HG03571 (cell line): ENCODE measurements at regions not wholly inside any gene's neighbourhood (a gene's known extent, or its start where the extent isn't known, plus 50 kb on each side); places are given as distances from the start of the nearest gene placed in this dataset.
"Not testable (repeated sequence)": the region's sequence is repeated elsewhere in the genome, so short reads cannot be mapped to it uniquely, and the experiment has no call there.

ENCODE experiments used
- ATAC-seq: cut with Tn5 transposase; IDR thresholded peaks from one replicate; pipeline ENCODE4 v1.9.1; 2021; ENCODE audit not compliant: unreplicated experiment

GRCh38 chr19:29060813-29061364, 152.1 kb downstream of the UQCRFS1 start:
- no peak for ATAC-seq

- ATAC-seq = no peak
Observed at GRCh38 chr19:29056535-29056934, 156.4 kb downstream of the UQCRFS1 start.

DNA sequence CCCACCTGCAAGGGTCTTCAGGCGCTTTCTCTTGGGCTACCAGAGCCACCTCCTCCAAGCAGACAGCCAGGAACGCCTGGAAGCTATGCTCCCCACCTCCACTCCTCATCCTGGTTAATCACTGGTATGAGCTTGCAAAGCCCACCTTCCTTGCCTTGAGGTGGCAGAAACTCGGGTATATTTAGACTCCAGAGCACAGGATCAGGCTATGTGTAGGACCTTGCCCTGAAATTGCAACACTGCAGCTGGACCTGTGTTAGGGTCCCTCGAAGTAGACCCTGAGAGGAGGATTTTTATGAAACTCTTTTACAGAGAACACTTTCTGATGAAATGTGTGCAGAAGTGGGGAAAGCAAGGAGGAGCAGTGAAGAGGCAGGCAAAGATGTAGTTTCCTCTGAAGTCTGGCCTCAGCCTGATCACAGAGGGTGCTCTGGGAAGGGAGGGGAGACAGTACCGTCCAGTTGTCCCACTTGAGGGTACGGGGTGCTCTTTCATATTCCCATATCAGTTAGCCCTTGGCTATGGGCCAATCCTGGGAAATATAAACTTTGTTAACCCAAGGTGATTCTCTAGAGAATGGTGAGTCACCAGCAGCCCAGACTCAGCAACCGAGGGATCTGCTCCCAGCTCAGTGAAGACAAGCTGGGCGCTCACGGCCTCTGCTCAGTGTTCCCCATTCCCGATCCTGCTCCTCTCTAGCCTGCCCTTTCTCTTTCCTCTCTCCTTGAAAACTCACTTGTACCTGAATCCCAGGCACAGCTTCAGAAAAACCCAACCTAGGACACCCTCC, 157.9 kb downstream of the UQCRFS1 start:
- no peak for ATAC-seq

GRCh38 chr19:29048873-29049272, 164.1 kb downstream of the UQCRFS1 start:
- no peak for ATAC-seq

DNA sequence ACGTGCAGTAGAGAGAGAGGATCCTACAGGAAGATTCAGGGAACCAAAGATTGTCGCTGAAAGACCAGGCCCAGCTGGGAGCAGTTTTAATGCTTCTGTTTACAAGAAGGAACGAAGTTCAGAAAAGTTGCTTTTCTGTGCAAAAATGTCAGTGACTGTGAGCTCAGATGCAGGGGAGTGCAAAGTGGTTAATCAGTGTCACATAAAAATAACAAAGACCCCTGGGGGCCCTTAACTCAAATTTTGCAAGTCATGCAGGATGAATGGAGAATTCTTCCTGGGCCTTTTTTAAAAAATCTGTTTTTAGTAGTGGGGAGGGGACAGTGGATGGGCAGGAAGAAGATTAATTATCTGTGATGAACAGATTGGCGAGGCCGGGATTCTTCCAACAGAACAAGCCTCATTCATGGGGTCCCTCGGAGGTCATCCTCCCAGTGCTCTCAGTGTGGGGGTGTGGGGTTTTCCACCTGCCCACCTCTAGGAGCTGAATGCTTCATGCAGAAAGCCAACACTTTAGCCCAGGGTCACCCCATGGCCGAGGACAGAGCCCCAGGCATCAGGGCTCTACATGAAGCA, 167.2 kb downstream of the UQCRFS1 start:
- no peak for ATAC-seq

DNA sequence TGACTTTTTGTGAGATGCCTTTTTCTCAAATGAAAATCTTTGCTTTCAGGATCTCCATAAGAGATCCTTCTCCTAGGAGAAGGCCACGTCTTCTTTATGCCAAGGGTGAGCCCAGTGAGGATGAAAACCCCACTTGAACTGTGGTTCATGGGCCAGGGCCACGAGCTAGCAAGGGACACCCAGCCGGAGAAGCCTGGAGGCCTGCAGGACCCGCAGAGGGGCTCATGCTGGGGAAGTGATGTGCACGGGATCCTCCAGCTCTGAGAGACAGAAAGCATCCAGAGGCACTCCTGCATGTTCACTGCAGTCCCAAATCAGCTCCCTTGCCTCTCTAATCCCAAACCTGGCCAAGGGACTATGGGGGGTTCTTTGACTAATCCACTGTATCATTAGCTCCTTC, 168.9 kb downstream of the UQCRFS1 start:
- no peak for ATAC-seq

- ATAC-seq = no peak
Observed at GRCh38 chr19:29042450-29042849, 170.5 kb downstream of the UQCRFS1 start.

DNA sequence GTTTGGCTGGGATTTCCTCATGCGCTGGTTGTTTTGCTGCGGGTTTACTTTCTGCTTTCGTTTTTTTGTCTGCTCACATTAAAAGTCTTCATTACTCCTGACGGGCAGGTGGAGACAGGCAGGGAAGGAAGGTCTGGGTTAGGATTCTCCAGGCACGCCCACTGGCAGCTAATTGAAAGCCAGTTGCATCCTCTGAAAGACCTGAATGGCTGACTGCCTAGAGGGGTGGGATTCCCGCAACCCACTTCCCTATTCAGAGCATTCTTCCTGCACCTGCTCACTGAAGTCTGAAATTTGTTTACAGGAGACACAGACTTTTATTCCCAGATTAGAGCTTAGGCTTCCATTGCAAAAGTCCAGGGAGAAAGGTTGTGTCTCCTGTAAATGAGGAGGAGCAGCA, 172.0 kb downstream of the UQCRFS1 start:
- ATAC-seq = no peak

DNA sequence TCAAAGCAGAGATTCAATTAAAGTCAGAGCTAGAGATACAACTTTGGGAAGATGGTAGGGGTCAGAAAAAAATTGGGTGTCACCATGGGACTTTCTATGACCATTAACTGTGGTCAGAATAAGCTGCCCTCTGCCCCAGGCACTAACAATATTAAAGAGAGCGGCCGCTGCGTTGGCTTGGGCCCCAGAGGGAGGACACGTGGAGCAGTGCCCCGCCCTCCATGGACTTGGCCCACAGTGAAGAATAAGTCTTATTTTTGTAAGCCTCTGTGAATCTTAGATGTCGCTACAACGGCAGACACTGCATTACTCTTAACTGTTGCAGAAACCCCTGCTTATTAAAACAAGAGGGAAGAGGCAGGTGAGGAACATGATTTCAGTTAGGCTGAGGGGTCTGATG, 172.7 kb downstream of the UQCRFS1 start:
- ATAC-seq = no peak

- ATAC-seq = not testable (repeated sequence)
Observed at GRCh38 chr19:29039036-29039435, 173.9 kb downstream of the UQCRFS1 start.

DNA sequence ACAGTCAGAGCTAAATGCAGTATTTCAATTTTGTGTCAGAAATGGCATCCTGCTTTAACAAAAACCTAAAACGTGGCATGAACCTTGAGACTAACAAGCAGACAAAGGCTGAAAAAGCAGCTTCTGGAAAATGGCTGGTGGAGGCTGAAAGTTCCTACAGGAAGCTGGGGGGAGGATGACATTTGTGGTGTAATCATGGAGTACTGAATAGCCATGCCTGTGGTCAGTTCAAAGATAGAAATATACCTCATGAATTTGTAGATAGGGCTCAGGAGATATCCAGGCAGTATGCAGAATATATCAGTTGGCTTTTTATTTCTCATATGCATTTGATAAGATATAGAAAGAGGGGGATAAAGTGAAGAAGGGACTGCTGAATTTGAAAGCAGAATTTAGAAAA, 181.7 kb downstream of the UQCRFS1 start:
- no peak for ATAC-seq

DNA sequence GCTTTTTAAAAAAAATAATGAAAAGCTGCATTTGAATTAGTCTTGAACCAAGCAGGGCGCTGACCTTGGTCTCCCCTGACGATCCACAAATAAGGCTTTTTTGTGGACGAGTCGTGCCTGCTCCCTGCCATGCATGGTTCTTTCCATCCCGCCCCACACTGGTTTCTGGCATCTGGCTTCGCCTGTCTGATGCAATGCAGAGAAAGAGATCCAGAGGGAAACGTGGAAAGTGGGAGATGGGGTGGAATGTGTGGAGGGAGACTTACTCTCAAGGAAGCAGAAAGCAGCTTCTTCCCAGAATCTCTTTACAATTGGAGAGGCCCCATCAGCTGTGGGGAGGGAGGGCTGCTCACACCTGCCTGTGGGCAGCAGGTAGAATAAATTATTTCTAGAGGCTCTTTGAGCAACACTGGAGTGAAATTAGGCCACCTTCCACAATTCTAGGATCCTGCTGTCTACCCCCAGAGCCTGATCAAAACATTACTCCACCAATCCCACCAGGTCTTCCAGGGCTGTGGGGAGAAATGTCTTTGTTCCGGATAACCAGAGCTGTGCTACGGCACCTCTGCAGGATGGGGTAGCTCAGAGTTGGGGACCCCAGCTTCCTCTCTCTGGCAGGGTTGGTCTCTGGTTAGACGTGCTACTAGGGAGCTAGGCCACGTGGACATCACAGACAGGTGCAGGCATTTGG, 183.5 kb downstream of the UQCRFS1 start:
- ATAC-seq = no peak

- ATAC-seq = no peak
Observed at GRCh38 chr19:29022599-29022998, 190.4 kb downstream of the UQCRFS1 start.

GRCh38 chr19:29022165-29022564, 190.8 kb downstream of the UQCRFS1 start:
- ATAC-seq = no peak

- no peak for ATAC-seq
Observed at GRCh38 chr19:29021232-29021916, 191.6 kb downstream of the UQCRFS1 start.

DNA sequence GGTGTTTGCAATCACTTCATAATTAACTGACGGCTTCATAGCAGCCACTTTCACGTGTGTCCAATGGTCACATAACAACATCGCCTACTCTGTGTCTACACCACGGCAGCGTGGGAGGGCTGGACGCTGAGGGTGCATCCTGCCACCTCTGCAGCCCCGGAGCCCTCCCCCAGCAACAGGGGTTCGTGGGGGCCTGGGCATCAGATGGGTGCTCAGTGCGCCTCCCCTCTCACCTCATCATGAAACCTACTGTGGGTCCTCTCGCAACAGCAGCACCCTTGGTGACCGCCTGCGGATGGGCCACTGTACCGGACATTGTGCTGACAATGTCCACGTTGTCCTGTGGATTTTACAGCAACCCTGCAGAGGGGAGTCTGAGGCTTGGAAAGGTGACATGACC, 193.5 kb downstream of the UQCRFS1 start:
- ATAC-seq = no peak

GRCh38 chr19:29018542-29018941, 194.4 kb downstream of the UQCRFS1 start:
- no peak for ATAC-seq

DNA sequence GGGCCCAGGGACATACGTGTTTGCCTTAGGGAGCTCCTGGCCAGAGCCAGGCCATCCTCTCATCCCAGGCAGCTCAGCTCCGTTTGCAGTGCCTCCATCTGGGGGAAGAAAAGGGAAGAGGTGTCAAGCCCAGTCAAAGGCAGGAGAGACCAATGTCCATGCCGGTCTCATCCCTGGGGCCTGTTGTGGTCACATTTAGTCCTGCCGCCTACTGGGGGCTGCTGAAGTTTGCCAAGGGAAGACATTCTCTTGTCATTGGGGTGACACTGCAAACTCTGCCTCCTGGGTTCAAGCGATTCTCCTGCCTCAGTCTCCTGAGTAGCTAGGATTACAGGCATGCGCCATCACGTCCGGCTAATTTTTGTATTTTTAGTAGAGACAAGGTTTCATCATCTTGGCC, 195.2 kb downstream of the UQCRFS1 start:
- no peak for ATAC-seq

GRCh38 chr19:29016926-29017760, 195.8 kb downstream of the UQCRFS1 start:
- ATAC-seq = no peak

GRCh38 chr19:29016353-29016752, 196.6 kb downstream of the UQCRFS1 start:
- ATAC-seq = no peak
